SK-N-SH (cell line): ENCODE measurements at regions not wholly inside any gene's neighbourhood (a gene's known extent, or its start where the extent isn't known, plus 50 kb on each side); places are given as distances from the start of the nearest gene placed in this dataset.

Experiments used
- CTCF ChIA-PET: fragments of 300-600, 350-600 bp; formaldehyde crosslinking; extraction: SDS; loops from one replicate; lab custom pipeline; 2021; lab: Yijun Ruan, JAX
- POLR2A ChIA-PET: fragments of 350-600 bp; sonication (Branson Sonifier 250); formaldehyde crosslinking; extraction: SDS; loops from one replicate; lab custom pipeline; 2020; ENCODE audit warnings: antibody characterized with exemption, inconsistent platforms; lab: Yijun Ruan, JAX
- DNase-seq: peaks from one replicate; pipeline ENCODE4 v3.0.0; 2012
- H2AFZ ChIP-seq: fragments of 200-600 bp; sonication (generic); 2 replicates; pipeline ENCODE4 v1.8.1; 2016; ENCODE audit warnings: antibody characterized with exemption, mild to moderate bottlenecking, low read depth
- H3F3A ChIP-seq: fragments of 200-600 bp; sonication (generic); replicated peaks from 2 replicates; pipeline ENCODE3; 2016; ENCODE audit warnings: antibody characterized with exemption, mild to moderate bottlenecking; ENCODE audit not compliant: insufficient read depth
- H3K27ac ChIP-seq, 2 experiments: fragments of 200-500 bp in 1 of 2; fragments of 200-600 bp in 1 of 2; sonication (Bioruptor generic) in 1 of 2; sonication (generic), shearing (Covaris generic) in 1 of 2; 2 replicates each; pipeline versions ENCODE4 v1.5.1 to v1.6.1; 2014 to 2016; ENCODE audit warnings: low read depth in 2 of 2, inconsistent platforms in 1 of 2, low read length in 1 of 2, mild to moderate bottlenecking in 1 of 2, mixed read lengths in 1 of 2
- H3K27me3 ChIP-seq: fragments of 200-600 bp; sonication (generic), shearing (Covaris generic); 2 replicates; pipeline ENCODE4 v1.6.1; 2016; ENCODE audit warnings: mixed run types; ENCODE audit not compliant: insufficient read depth
- H3K36me3 ChIP-seq, 2 experiments: fragments of 200-500 bp in 1 of 2; fragments of 200-600 bp in 1 of 2; sonication (Bioruptor generic) in 1 of 2; sonication (generic) in 1 of 2; replicated peaks in 1 of 2; 2 replicates each; pipeline versions ENCODE3 to v1.5.1; 2014 to 2016; ENCODE audit warnings: low read length in 1 of 2, mild to moderate bottlenecking in 1 of 2; ENCODE audit not compliant: insufficient read depth in 2 of 2, control insufficient read depth in 1 of 2
- H3K4me1 ChIP-seq, 2 experiments: fragments of 200-500 bp in 1 of 2; fragments of 200-600 bp in 1 of 2; sonication (Bioruptor generic) in 1 of 2; sonication (generic), shearing (Covaris generic) in 1 of 2; 2 replicates each; pipeline versions ENCODE4 v1.5.1 to v1.6.1; 2014 to 2016; ENCODE audit warnings: low read depth in 1 of 2, low read length in 1 of 2, mixed run types in 1 of 2; ENCODE audit not compliant: insufficient read depth in 2 of 2, control insufficient read depth in 1 of 2
- H3K4me2 ChIP-seq: fragments of 200-600 bp; sonication (generic), shearing (Covaris generic); 2 replicates; pipeline ENCODE4 v1.6.1; 2017; ENCODE audit warnings: mixed run types
- H3K4me3 ChIP-seq, 2 experiments: fragments of 200-500 bp in 1 of 2; fragments of 200-600 bp in 1 of 2; sonication (Bioruptor generic) in 1 of 2; sonication (generic), shearing (Covaris generic) in 1 of 2; 2 replicates each; pipeline versions ENCODE4 v1.5.1 to v1.8.1; 2014 to 2016; ENCODE audit warnings: low read depth in 2 of 2, inconsistent platforms in 1 of 2, low read length in 1 of 2, mild to moderate bottlenecking in 1 of 2, mixed read lengths in 1 of 2, moderate library complexity in 1 of 2
- H3K79me2 ChIP-seq: fragments of 200-600 bp; sonication (generic); 2 replicates; pipeline ENCODE4 v1.8.1; 2017; ENCODE audit warnings: mild to moderate bottlenecking; ENCODE audit not compliant: insufficient read depth
- H3K9ac ChIP-seq: fragments of 200-600 bp; sonication (generic); 2 replicates; pipeline ENCODE4 v1.6.1; 2017; ENCODE audit warnings: mixed run types
- H3K9me2 ChIP-seq: fragments of 200-600 bp; sonication (generic); 2 replicates; pipeline ENCODE4 v1.6.1; 2017; ENCODE audit warnings: mixed run types
- H3K9me3 ChIP-seq: fragments of 200-600 bp; sonication (generic); 2 replicates; pipeline ENCODE4 v1.6.1; 2017; ENCODE audit warnings: mixed run types, mild to moderate bottlenecking, moderate library complexity
- H4K20me1 ChIP-seq: fragments of 200-600 bp; sonication (generic); 2 replicates; pipeline ENCODE4 v1.6.1; 2017; ENCODE audit warnings: mild to moderate bottlenecking, mixed run types; ENCODE audit not compliant: insufficient read depth
- CTCF ChIP-seq: fragments of 200-600 bp; sonication (generic); IDR thresholded peaks from 2 replicates; pipeline ENCODE4 v1.6.1; 2017; ENCODE audit warnings: antibody characterized with exemption, mild to moderate bottlenecking, moderate library complexity
- EP300 ChIP-seq, 2 experiments: IDR thresholded peaks; 2 replicates each; pipeline versions ENCODE4 v1.4.0 to v1.6.1; 2012; ENCODE audit warnings: borderline replicate concordance in 1 of 2, low read depth in 1 of 2, low read length in 1 of 2
- FOSL2 ChIP-seq: IDR thresholded peaks from 2 replicates; pipeline ENCODE4 v1.4.0; 2012; ENCODE audit warnings: low read depth, mild to moderate bottlenecking, moderate library complexity, borderline replicate concordance
- FOXJ3 ChIP-seq: sonication (generic); formaldehyde crosslinking; IDR thresholded peaks from 2 replicates; pipeline ENCODE4 v1.5.1; 2020; ENCODE audit warnings: mild to moderate bottlenecking, missing genetic modification reagents
- IRF3 ChIP-seq: fragments of 150-350 bp; IDR thresholded peaks from 2 replicates; pipeline ENCODE4 v1.6.1; 2016; ENCODE audit warnings: mild to moderate bottlenecking, low read depth, low read length
- MAX ChIP-seq: IDR thresholded peaks from 2 replicates; pipeline ENCODE4 v1.4.0; 2012; ENCODE audit warnings: low read depth
- NRF1 ChIP-seq: IDR thresholded peaks from 2 replicates; pipeline ENCODE4 v1.6.1; 2012; ENCODE audit warnings: low read depth, mild to moderate bottlenecking, low read length
- RFX5 ChIP-seq: IDR thresholded peaks from 2 replicates; pipeline ENCODE4 v1.6.1; 2012; ENCODE audit warnings: mild to moderate bottlenecking, improper control_type of control experiment, low read length
- RXRA ChIP-seq: IDR thresholded peaks from 2 replicates; pipeline ENCODE4 v1.4.0; 2012; ENCODE audit warnings: low read depth, mild to moderate bottlenecking, borderline replicate concordance
- SIN3A ChIP-seq: IDR thresholded peaks from 2 replicates; pipeline ENCODE4 v1.6.1; 2012; ENCODE audit warnings: low read depth, mild to moderate bottlenecking, low read length, moderate library complexity, borderline replicate concordance
- SMC3 ChIP-seq: IDR thresholded peaks from 2 replicates; pipeline ENCODE4 v1.6.1; 2012; ENCODE audit warnings: low read depth, low read length, improper control_type of control experiment
- TCF12 ChIP-seq: IDR thresholded peaks from 2 replicates; pipeline ENCODE4 v1.4.0; 2012
- ZBTB33 ChIP-seq: IDR thresholded peaks from 2 replicates; pipeline ENCODE4 v1.4.0; 2012; ENCODE audit warnings: low read depth, borderline replicate concordance
- WGBS: methylation state at CpG from one replicate; pipeline ENCODE4 v1.1.6; 2017; ENCODE audit warnings: low lambda C conversion rate; 5-methylcytosine and 5-hydroxymethylcytosine counted together
- TF ChIP-seq, protein P1 (sequence below): IDR thresholded peaks from 2 replicates; pipeline ENCODE4 v1.4.0; 2012; ENCODE audit warnings: low read depth, borderline replicate concordance

DNA sequence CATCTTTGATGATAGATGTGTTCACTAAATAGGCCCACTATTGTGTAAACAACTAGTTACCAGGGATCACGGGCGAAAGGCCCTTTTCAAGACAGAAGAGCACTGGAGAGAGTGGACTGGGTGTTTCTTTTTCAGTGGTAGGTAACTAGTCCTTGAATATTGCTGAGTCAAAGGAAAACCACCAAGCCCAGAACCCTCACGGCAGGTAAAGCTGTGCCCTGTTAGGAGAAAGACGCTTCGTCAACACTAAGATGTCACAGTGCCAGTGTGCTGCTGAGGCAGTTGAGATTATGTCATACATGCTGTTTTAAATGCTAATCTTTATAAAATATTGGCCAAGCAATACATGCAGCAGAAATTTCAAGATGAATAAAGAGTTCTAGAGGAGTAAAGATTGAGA is 578.6 kb downstream of the PYDC2 start:
- no peak overlapping the region for H3K4me2 ChIP-seq
- no peaks in the 10 kb centered on the region for H3K9me3 ChIP-seq
- H3K9me2 ChIP-seq: no peaks in the 10 kb centered on the region
- WGBS: 0% methylated on average over 5 of the region's 5 CpGs
- H3F3A ChIP-seq: no peaks in the 10 kb centered on the region
- ChIA-PET CTCF (no interaction called here), POLR2A (no interaction called here)
- no peaks in the 10 kb centered on the region for H3K4me1 ChIP-seq
- H2AFZ ChIP-seq: no peak overlapping the region
- H3K27ac ChIP-seq: no peak overlapping the region
- H3K27me3 ChIP-seq: no peaks in the 10 kb centered on the region
- H3K79me2 ChIP-seq: no peaks in the 10 kb centered on the region
- TF ChIP-seq RFX5: no peak
- H3K4me3 ChIP-seq: no peak overlapping the region
- no peak for DNase-seq
- no peaks in the 10 kb centered on the region for H3K36me3 ChIP-seq
- no peak overlapping the region for H3K9ac ChIP-seq
- no peaks in the 10 kb centered on the region for H4K20me1 ChIP-seq

- H3K27me3 ChIP-seq: no peaks in the 10 kb centered on the region
- no peaks in the 10 kb centered on the region for H3F3A ChIP-seq
- H2AFZ ChIP-seq: no peak overlapping the region
- WGBS: 0% methylated on average over 5 of the region's 5 CpGs
- H3K4me3 ChIP-seq: no peak overlapping the region
- H3K9ac ChIP-seq: no peak overlapping the region
- POLR2A ChIA-PET: no interaction called here
- no peaks in the 10 kb centered on the region for H4K20me1 ChIP-seq
- no peaks in the 10 kb centered on the region for H3K36me3 ChIP-seq
- no peak overlapping the region for H3K27ac ChIP-seq
- no peak for DNase-seq
- H3K9me3 ChIP-seq: no peaks in the 10 kb centered on the region
- CTCF ChIA-PET: no interaction called here
- TF ChIP-seq NRF1 (no peak), RFX5 (no peak), ZBTB33 (no peak), TCF12 (no peak), IRF3 (no peak), EP300 (IDR thresholded peaks at IDR 0.05; ENCODE audit: borderline replicate concordance in 1 of 2, low read depth in 1 of 2, low read length in 1 of 2) (no peak), CTCF (no peak), FOXJ3 (CRISPR knock-in tag) (no peak), FOSL2 (no peak), RXRA (no peak), SMC3 (no peak), MAX (no peak), SIN3A (no peak)
- TF ChIP-seq, protein P1, sequence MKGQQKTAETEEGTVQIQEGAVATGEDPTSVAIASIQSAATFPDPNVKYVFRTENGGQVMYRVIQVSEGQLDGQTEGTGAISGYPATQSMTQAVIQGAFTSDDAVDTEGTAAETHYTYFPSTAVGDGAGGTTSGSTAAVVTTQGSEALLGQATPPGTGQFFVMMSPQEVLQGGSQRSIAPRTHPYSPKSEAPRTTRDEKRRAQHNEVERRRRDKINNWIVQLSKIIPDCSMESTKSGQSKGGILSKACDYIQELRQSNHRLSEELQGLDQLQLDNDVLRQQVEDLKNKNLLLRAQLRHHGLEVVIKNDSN: no peak
- H3K79me2 ChIP-seq: no peaks in the 10 kb centered on the region
- no peaks in the 10 kb centered on the region for H3K4me1 ChIP-seq
- no peaks in the 10 kb centered on the region for H3K9me2 ChIP-seq
- no peak overlapping the region for H3K4me2 ChIP-seq
Measured at GRCh38 chr3:192040282-192041043, 579.5 kb downstream of the PYDC2 start.
